Naive thymus-derived CD4-positive, alpha-beta T cell (primary cell): ENCODE measurements at regions not wholly inside any gene's neighbourhood (a gene's known extent, or its start where the extent isn't known, plus 50 kb on each side); places are given as distances from the start of the nearest gene placed in this dataset.
"Not testable (repeated sequence)": the region's sequence is repeated elsewhere in the genome, so short reads cannot be mapped to it uniquely, and the experiment has no call there.

Source experiments
- ATAC-seq: fragments of 150-1000 bp; cut with Tn5 transposase; 2 replicates; pipeline ENCODE4 v1.10.0; 2021; ENCODE audit warnings: mild to moderate bottlenecking, moderate library complexity
- CTCF ChIA-PET: fragments of 350-600 bp; sonication (Branson Sonifier 250); formaldehyde crosslinking; loops from one replicate; lab custom pipeline; 2021; ENCODE audit warnings: antibody characterized with exemption; lab: Charles Lee
- POLR2A ChIA-PET: fragments of 350-600 bp; sonication (Branson Sonifier 250); formaldehyde crosslinking; loops from one replicate; lab custom pipeline; 2021; ENCODE audit warnings: antibody characterized with exemption, inconsistent platforms; lab: Charles Lee
- DNase-seq, 9 donors: peaks; one replicate each; pipeline versions ENCODE4 v3.0.0 to v3.0.0-alpha.2; 2020 to 2022; ENCODE audit warnings: mixed read lengths in 1 of 9
- H3K27ac ChIP-seq: one replicate; pipeline ENCODE4 v1.7.0; 2013; ENCODE audit warnings: mild to moderate bottlenecking, low read depth, low read length, moderate library complexity
- H3K27me3 ChIP-seq, 2 donors: one replicate each; pipeline ENCODE4 v1.7.0; 2013; ENCODE audit warnings: low read length in 2 of 2, mild to moderate bottlenecking in 2 of 2, moderate library complexity in 2 of 2; ENCODE audit not compliant: control insufficient read depth in 2 of 2, insufficient read depth in 2 of 2
- H3K36me3 ChIP-seq, 3 experiments: 1 replicate in 2 of 3; 2 replicates in 1 of 3; pipeline ENCODE4 v1.7.0; 2013; ENCODE audit warnings: low read length in 3 of 3, mild to moderate bottlenecking in 3 of 3, moderate library complexity in 1 of 3; ENCODE audit not compliant: insufficient read depth in 3 of 3, control insufficient read depth in 2 of 3
- H3K4me1 ChIP-seq, 2 donors: one replicate each; pipeline ENCODE4 v1.7.0; 2013; ENCODE audit warnings: low read length in 2 of 2, mild to moderate bottlenecking in 2 of 2, moderate library complexity in 1 of 2; ENCODE audit not compliant: control insufficient read depth in 2 of 2, insufficient read depth in 2 of 2
- H3K4me3 ChIP-seq: 2 replicates; pipeline ENCODE4 v1.7.0; 2013; ENCODE audit warnings: mild to moderate bottlenecking, low read length
- H3K9me3 ChIP-seq, 3 experiments: 1 replicate in 2 of 3; 2 replicates in 1 of 3; pipeline ENCODE4 v1.7.0; 2013; ENCODE audit warnings: low read length in 3 of 3; ENCODE audit not compliant: control insufficient read depth in 2 of 3
- H3K27ac Mint-ChIP-seq, 9 donors: one replicate each; pipeline ENCODE4 v1.8.0; 2020 to 2022; ENCODE audit warnings: mixed read lengths in 9 of 9, mild to moderate bottlenecking in 8 of 9, moderate library complexity in 5 of 9, inconsistent platforms in 2 of 9
- H3K27me3 Mint-ChIP-seq, 5 donors: one replicate each; pipeline ENCODE4 v1.8.0; 2021 to 2022; ENCODE audit warnings: mixed read lengths in 5 of 5, mild to moderate bottlenecking in 1 of 5
- H3K36me3 Mint-ChIP-seq, 5 donors: one replicate each; pipeline ENCODE4 v1.8.0; 2020 to 2022; ENCODE audit warnings: mixed read lengths in 5 of 5, mild to moderate bottlenecking in 3 of 5, inconsistent platforms in 1 of 5
- H3K4me1 Mint-ChIP-seq, 7 donors: one replicate each; pipeline ENCODE4 v1.8.0; 2020 to 2022; ENCODE audit warnings: mixed read lengths in 7 of 7, mild to moderate bottlenecking in 3 of 7, inconsistent platforms in 1 of 7
- H3K4me3 Mint-ChIP-seq, 10 donors: one replicate each; pipeline ENCODE4 v1.8.0; 2020 to 2022; ENCODE audit warnings: mild to moderate bottlenecking in 10 of 10, mixed read lengths in 10 of 10, moderate library complexity in 6 of 10, inconsistent platforms in 2 of 10
- H3K9me3 Mint-ChIP-seq, 11 donors: one replicate each; pipeline ENCODE4 v1.8.0; 2020 to 2022; ENCODE audit warnings: mixed read lengths in 11 of 11, mild to moderate bottlenecking in 4 of 11, inconsistent platforms in 1 of 11, moderate library complexity in 1 of 11
- intact Hi-C, 2 donors: fragments of 100-400 bp; cut with micrococcal nuclease; formaldehyde crosslinking; loops; one replicate each; pipeline ENCODE4 v1.15.1; 2023

- H3K27me3 Mint-ChIP-seq = no peaks in the 10 kb centered on the region
- POLR2A ChIA-PET = no interaction called here
- H3K4me3 Mint-ChIP-seq = no peak overlapping the region
- CTCF ChIA-PET = no interaction called here
- Histone ChIP-seq H3K9me3 (no peaks in the 10 kb centered on the region), H3K4me1 (no peaks in the 10 kb centered on the region), H3K36me3 (no peaks in the 10 kb centered on the region), H3K27ac (no peak overlapping the region), H3K27me3 (no peaks in the 10 kb centered on the region), H3K4me3 (no peak overlapping the region)
- no peak overlapping the region for H3K27ac Mint-ChIP-seq
- ATAC-seq = no peak
- intact Hi-C loops = no loop called here
- H3K9me3 Mint-ChIP-seq = peaks cover 0 to 16% (median 0%) of the 10 kb centered on the region in 11 donors
- peaks cover 0 to under 1% (median 0%) of the 10 kb centered on the region in 7 donors for H3K4me1 Mint-ChIP-seq
- DNase-seq = no peak
- no peaks in the 10 kb centered on the region for H3K36me3 Mint-ChIP-seq
Measured at GRCh38 chr5:136453986-136454758, 88.8 kb upstream of the TRPC7 start.

DNA sequence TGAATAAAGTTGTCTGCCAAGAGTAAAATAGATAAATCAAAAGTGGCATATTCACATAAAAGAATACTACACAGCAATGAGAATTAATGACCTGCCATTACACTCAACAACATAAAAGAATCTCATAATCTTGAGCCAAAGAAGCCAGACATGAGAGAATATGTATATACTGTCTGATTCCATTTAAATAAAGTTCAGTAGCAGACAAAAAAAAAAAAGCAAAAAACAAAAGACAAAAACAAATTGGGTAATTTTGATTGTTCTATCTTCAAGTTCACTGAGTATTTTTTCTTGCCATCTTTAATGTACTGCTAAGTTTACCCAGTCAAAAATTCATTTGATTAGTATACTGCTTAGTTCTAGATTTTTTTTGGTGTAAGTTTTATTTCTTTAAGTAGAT is 87.9 kb upstream of the TRPC7 start:
- Mint-ChIP-seq H3K4me1 (peaks cover 0 to 4% (median 0%) of the 10 kb centered on the region in 7 donors), H3K4me3 (no peak overlapping the region), H3K36me3 (no peaks in the 10 kb centered on the region), H3K27ac (no peak overlapping the region), H3K27me3 (no peaks in the 10 kb centered on the region), H3K9me3 (peaks cover 0 to 22% (median 0%) of the 10 kb centered on the region in 11 donors)
- no peak overlapping the region for H3K4me3 ChIP-seq
- H3K36me3 ChIP-seq = no peaks in the 10 kb centered on the region
- H3K27ac ChIP-seq = no peak overlapping the region
- no peaks in the 10 kb centered on the region for H3K27me3 ChIP-seq
- ChIA-PET CTCF (no interaction called here), POLR2A (no interaction called here)
- DNase-seq = no peak
- H3K9me3 ChIP-seq = no peaks in the 10 kb centered on the region
- ATAC-seq = no peak
- no peaks in the 10 kb centered on the region for H3K4me1 ChIP-seq
- intact Hi-C loops = no loop called here

- H3K4me1 ChIP-seq, intact Hi-C loops, H3K27me3 Mint-ChIP-seq, H3K27ac Mint-ChIP-seq, ATAC-seq, H3K4me3 ChIP-seq, H3K36me3 ChIP-seq, DNase-seq, H3K4me1 Mint-ChIP-seq, CTCF ChIA-PET, H3K27ac ChIP-seq, POLR2A ChIA-PET, H3K27me3 ChIP-seq, H3K4me3 Mint-ChIP-seq, H3K9me3 ChIP-seq, H3K36me3 Mint-ChIP-seq: not testable (repeated sequence)
- H3K9me3 Mint-ChIP-seq = peaks cover 0 to 32% (median 3%) of the 10 kb centered on the region in 11 donors
Measured at GRCh38 chr5:136447576-136447975, 82.2 kb upstream of the TRPC7 start.

- no peak for DNase-seq
- ATAC-seq = no peak
- Mint-ChIP-seq H3K36me3 (no peaks in the 10 kb centered on the region), H3K27me3 (peaks cover 0 to 4% (median 0%) of the 10 kb centered on the region in 5 donors), H3K4me1 (peaks cover 0 to 4% (median 0%) of the 10 kb centered on the region in 7 donors), H3K27ac (no peak overlapping the region), H3K9me3 (peaks cover 0 to 39% (median 5%) of the 10 kb centered on the region in 11 donors), H3K4me3 (no peak overlapping the region)
- ChIA-PET CTCF (no interaction called here), POLR2A (no interaction called here)
- H3K4me1 ChIP-seq = no peaks in the 10 kb centered on the region
- no peaks in the 10 kb centered on the region for H3K36me3 ChIP-seq
- no peak overlapping the region for H3K4me3 ChIP-seq
- intact Hi-C loops = no loop called here
- no peaks in the 10 kb centered on the region for H3K27me3 ChIP-seq
- H3K27ac ChIP-seq = no peak overlapping the region
- H3K9me3 ChIP-seq = no peaks in the 10 kb centered on the region
Measured at GRCh38 chr5:136446565-136446964, 81.2 kb upstream of the TRPC7 start.

GRCh38 chr5:136444099-136444498 is 78.8 kb upstream of the TRPC7 start:
- H3K4me3 ChIP-seq = not testable (repeated sequence)

DNA sequence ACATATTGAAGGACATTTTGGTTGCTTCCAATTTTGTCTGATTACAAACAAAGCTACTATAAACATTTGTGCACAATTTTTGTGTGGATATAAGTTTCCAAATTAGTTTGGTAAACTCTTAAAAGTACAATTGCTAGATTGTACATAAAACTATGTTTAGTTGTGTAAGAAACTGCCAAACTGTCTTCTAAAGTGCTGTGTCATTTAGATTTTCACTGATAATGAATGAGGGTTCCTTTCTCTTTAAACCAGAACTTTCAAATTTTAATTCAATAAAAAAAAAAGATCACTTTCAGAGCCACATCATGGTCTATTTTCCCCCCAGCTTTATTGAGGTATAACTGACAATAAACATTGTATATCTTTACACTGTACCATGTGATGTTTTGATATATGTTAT is 74.0 kb upstream of the TRPC7 start:
- H3K4me3 Mint-ChIP-seq = no peak overlapping the region
- no peaks in the 10 kb centered on the region for H3K36me3 Mint-ChIP-seq
- Histone ChIP-seq H3K4me1 (no peaks in the 10 kb centered on the region), H3K27ac (no peak overlapping the region), H3K36me3 (no peaks in the 10 kb centered on the region), H3K27me3 (no peaks in the 10 kb centered on the region), H3K9me3 (no peaks in the 10 kb centered on the region), H3K4me3 (no peak overlapping the region)
- ATAC-seq (no peak), DNase-seq (no peak)
- peaks cover 0 to 1% (median 0%) of the 10 kb centered on the region in 7 donors for H3K4me1 Mint-ChIP-seq
- H3K27me3 Mint-ChIP-seq = no peaks in the 10 kb centered on the region
- no peak overlapping the region for H3K27ac Mint-ChIP-seq
- ChIA-PET POLR2A (no interaction called here), CTCF (no interaction called here)
- peaks cover 0 to 32% (median 3%) of the 10 kb centered on the region in 11 donors for H3K9me3 Mint-ChIP-seq
- intact Hi-C loops = no loop called here

More at GRCh38 chr5:136444099-136444498, 78.8 kb upstream of the TRPC7 start:
- CTCF ChIA-PET, H3K36me3 Mint-ChIP-seq, H3K4me1 Mint-ChIP-seq, H3K36me3 ChIP-seq, H3K27ac ChIP-seq, H3K27me3 ChIP-seq, H3K4me3 Mint-ChIP-seq, intact Hi-C loops, DNase-seq, H3K4me1 ChIP-seq, ATAC-seq, H3K27ac Mint-ChIP-seq, POLR2A ChIA-PET, H3K9me3 ChIP-seq, H3K27me3 Mint-ChIP-seq: not testable (repeated sequence)
- peaks cover 0 to 34% (median 5%) of the 10 kb centered on the region in 11 donors for H3K9me3 Mint-ChIP-seq

- ATAC-seq = no peak
- H3K27ac Mint-ChIP-seq = no peak overlapping the region
- POLR2A ChIA-PET = no interaction called here
- Histone ChIP-seq H3K4me1 (no peaks in the 10 kb centered on the region), H3K4me3 (no peak overlapping the region), H3K36me3 (no peaks in the 10 kb centered on the region), H3K27me3 (no peaks in the 10 kb centered on the region), H3K27ac (no peak overlapping the region), H3K9me3 (no peaks in the 10 kb centered on the region)
- H3K9me3 Mint-ChIP-seq = peaks cover 0 to 29% (median 4%) of the 10 kb centered on the region in 11 donors
- intact Hi-C loops = no loop called here
- H3K27me3 Mint-ChIP-seq = peaks cover 0 to 3% (median 0%) of the 10 kb centered on the region in 5 donors
- CTCF ChIA-PET = no interaction called here
- no peak for DNase-seq
- H3K4me1 Mint-ChIP-seq = no peaks in the 10 kb centered on the region
- H3K4me3 Mint-ChIP-seq = no peak overlapping the region
- H3K36me3 Mint-ChIP-seq = no peaks in the 10 kb centered on the region
Measured at GRCh38 chr5:136435946-136436543, 70.7 kb upstream of the TRPC7 start.
